ENCODE measurements at regions not wholly inside any gene's neighbourhood (a gene's known extent, or its start where the extent isn't known, plus 50 kb on each side); places are given as distances from the start of the nearest gene placed in this dataset.
"Not testable (repeated sequence)": the region's sequence is repeated elsewhere in the genome, so short reads cannot be mapped to it uniquely, and the experiment has no call there.

DNA sequence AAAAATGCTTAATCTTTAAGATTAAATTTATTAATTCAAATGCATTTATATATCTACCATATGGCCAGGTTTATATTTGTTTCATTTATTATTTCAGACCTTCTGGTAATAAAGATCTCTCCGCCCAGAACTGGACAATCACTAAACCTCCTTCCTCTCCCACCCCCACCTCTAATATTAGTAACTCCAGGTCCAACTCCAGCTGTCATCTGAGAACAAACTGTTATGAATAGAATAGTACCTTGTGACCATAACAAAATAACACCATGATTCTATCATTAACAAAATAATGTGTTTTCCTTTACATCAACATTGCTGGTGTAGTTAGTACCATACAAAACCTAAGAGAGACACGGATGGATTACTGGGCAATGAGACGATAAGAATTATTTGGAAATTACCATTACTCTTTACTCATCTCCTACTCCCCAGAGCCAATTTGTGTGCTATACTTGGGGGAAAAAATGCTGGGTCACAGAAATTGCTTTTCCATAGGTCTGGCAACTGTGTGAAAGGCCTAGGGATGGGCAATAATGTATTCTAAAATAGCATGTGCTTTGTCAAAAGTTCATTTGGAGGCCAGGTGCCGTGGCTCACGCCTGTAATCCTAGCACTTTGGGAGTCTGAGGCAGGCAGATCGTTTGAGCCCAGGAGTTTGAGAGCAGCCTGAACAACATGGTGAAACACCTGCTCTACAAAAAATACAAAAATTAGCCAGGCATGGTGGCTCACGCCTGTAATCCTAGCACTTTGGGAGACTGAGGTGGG is 186.1 kb downstream of the ENC1 start:
- no peak overlapping the region for H3K4me3 ChIP-seq (ENCODE audit: low read depth, low read length)
- DNase-seq (ENCODE audit: low read depth) = no peak
- TF ChIP-seq, protein P1, sequence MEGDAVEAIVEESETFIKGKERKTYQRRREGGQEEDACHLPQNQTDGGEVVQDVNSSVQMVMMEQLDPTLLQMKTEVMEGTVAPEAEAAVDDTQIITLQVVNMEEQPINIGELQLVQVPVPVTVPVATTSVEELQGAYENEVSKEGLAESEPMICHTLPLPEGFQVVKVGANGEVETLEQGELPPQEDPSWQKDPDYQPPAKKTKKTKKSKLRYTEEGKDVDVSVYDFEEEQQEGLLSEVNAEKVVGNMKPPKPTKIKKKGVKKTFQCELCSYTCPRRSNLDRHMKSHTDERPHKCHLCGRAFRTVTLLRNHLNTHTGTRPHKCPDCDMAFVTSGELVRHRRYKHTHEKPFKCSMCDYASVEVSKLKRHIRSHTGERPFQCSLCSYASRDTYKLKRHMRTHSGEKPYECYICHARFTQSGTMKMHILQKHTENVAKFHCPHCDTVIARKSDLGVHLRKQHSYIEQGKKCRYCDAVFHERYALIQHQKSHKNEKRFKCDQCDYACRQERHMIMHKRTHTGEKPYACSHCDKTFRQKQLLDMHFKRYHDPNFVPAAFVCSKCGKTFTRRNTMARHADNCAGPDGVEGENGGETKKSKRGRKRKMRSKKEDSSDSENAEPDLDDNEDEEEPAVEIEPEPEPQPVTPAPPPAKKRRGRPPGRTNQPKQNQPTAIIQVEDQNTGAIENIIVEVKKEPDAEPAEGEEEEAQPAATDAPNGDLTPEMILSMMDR (IDR thresholded peaks at IDR 0.05; ENCODE audit: insufficient read depth, low read depth, low read length, missing control alignments) = no peak

DNA sequence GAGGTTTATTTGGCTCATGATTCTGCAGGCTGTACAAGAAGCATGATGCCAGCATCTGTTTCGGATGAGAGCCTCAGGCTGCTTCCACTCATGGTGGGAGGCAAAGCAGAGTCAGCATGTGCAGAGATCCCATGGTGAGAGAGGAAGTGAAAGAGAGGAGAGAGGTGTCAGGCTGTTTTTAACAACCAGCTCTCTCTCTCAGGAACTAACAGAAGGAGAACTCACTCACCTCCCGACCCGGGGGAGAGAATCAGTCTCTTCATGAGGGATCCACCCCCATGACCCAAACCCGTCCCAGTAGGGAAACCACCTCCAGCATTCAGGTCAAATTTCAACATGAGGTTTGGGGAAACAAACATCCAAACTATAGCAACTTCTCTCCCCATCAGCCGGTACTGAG is 187.7 kb downstream of the ENC1 start:
- no peak overlapping the region for H3K4me3 ChIP-seq (ENCODE audit: low read depth, low read length)
- DNase-seq (ENCODE audit: low read depth) = peak; percentile 20
- TF ChIP-seq, protein P1 (IDR thresholded peaks at IDR 0.05; ENCODE audit: insufficient read depth, low read depth, low read length, missing control alignments) = no peak

- no peak for DNase-seq (ENCODE audit: low read depth)
- TF ChIP-seq, protein P1 (IDR thresholded peaks at IDR 0.05; ENCODE audit: insufficient read depth, low read depth, low read length, missing control alignments) = no peak
- no peak overlapping the region for H3K4me3 ChIP-seq (ENCODE audit: low read depth, low read length)
These were observed 190.4 kb downstream of the ENC1 start for GRCh38 chr5:74450095-74450494.

- no peak for DNase-seq (ENCODE audit: low read depth)
- TF ChIP-seq, protein P1 (IDR thresholded peaks at IDR 0.05; ENCODE audit: insufficient read depth, low read depth, low read length, missing control alignments) = no peak
- H3K4me3 ChIP-seq (ENCODE audit: low read depth, low read length) = no peak overlapping the region
These were observed 193.7 kb downstream of the ENC1 start for GRCh38 chr5:74446725-74447241.

- no peak overlapping the region for H3K4me3 ChIP-seq (ENCODE audit: low read depth, low read length)
- no peak for DNase-seq (ENCODE audit: low read depth)
- TF ChIP-seq, protein P1 (IDR thresholded peaks at IDR 0.05; ENCODE audit: insufficient read depth, low read depth, low read length, missing control alignments) = no peak
These were observed 198.1 kb downstream of the ENC1 start for GRCh38 chr5:74442466-74442865.

DNA sequence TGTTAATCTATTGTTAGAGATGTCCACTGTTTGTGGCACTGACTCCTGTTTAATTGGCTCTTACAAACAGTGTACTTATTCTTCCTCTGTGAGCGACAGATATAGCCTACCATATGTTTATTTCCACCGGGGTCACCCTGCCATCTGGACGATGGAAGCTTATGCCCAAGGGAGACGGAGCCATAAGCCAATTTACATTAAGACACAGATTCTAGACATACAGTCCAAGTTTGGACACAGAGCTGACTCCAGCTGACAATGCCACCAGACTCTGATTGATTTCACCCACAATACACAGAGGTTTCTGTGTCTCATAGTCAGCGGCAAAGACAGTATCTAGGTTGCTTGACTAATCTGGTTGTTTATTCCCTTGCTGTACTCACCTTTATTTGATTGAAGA is 198.9 kb downstream of the ENC1 start:
- no peak for DNase-seq (ENCODE audit: low read depth)
- TF ChIP-seq, protein P1 (IDR thresholded peaks at IDR 0.05; ENCODE audit: insufficient read depth, low read depth, low read length, missing control alignments) = no peak
- H3K4me3 ChIP-seq (ENCODE audit: low read depth, low read length) = no peak overlapping the region

DNA sequence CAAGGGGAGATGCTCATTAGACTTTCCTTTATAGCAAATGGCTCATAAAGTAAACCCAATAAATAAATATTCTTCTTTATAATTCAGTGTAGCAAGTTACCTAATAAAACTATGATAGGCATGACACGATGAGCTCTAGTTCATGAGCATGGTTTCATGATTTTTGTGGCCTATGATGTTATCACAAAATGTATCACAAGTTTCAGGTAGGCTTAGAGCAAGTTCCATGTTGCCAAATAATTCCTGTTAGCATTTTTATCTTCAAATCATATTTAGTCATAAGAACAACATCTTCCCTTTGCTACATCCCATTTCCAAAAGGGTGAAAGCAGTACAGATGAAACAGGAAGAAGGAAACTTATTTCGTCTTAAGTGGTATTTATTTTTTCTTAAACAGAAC is 200.2 kb downstream of the ENC1 start:
- TF ChIP-seq, protein P1 (IDR thresholded peaks at IDR 0.05; ENCODE audit: insufficient read depth, low read depth, low read length, missing control alignments) = no peak

DNA sequence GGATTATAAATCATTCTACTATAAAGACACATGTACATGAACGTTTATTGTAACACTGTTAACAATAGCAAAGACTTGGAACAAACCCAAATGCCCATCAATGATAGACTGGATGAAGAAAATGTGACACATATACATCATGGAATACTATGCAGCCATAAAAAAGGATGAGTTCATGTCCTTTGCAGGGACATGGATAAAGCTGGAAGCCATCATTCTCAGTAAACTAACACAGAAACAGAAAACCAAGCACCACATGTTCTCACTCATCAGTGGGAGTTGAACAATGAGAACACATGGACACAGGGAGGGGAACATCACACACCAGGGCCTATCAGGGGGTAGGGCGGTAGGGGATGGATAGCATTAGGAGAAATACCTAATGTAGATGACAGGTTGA is 202.7 kb downstream of the ENC1 start:
- DNase-seq (ENCODE audit: low read depth); H3K4me3 ChIP-seq (ENCODE audit: low read depth, low read length): not testable (repeated sequence)

More for the DNA sequence above, 200.2 kb downstream of the ENC1 start:
- no peak for DNase-seq (ENCODE audit: low read depth)
- no peak overlapping the region for H3K4me3 ChIP-seq (ENCODE audit: low read depth, low read length)
